NCI-H345 treated with DMSO at 0.1 percent for 48 hours (cell line): ENCODE measurements at regions not wholly inside any gene's neighbourhood (a gene's known extent, or its start where the extent isn't known, plus 50 kb on each side); places are given as distances from the start of the nearest gene placed in this dataset.

Source experiments
- DNase-seq: peaks from one replicate; lab custom pipeline; 2025; ENCODE audit not compliant: unreplicated experiment; lab: John Stamatoyannopoulos, UW

GRCh38 chr10:62736168-62736546, 68.4 kb upstream of the ADO start:
- DNase-seq = no peak

GRCh38 chr10:62738916-62739315, 65.6 kb upstream of the ADO start:
- DNase-seq = no peak

- no peak for DNase-seq
Measured at GRCh38 chr10:62740885-62741745, 63.4 kb upstream of the ADO start.

- no peak for DNase-seq
Measured at GRCh38 chr10:62741996-62742395, 62.5 kb upstream of the ADO start.

GRCh38 chr10:62742536-62743061, 61.9 kb upstream of the ADO start:
- no peak for DNase-seq

GRCh38 chr10:62744136-62744535, 60.4 kb upstream of the ADO start:
- DNase-seq = no peak

GRCh38 chr10:62745581-62745980, 58.9 kb upstream of the ADO start:
- DNase-seq = no peak

GRCh38 chr10:62746951-62747729, 57.4 kb upstream of the ADO start:
- no peak for DNase-seq

- no peak for DNase-seq
Measured at GRCh38 chr10:62748386-62748785, 56.1 kb upstream of the ADO start.

GRCh38 chr10:62749093-62749683, 55.3 kb upstream of the ADO start:
- no peak for DNase-seq
